ENCODE measurements at regions not wholly inside any gene's neighbourhood (a gene's known extent, or its start where the extent isn't known, plus 50 kb on each side); places are given as distances from the start of the nearest gene placed in this dataset.

DNA sequence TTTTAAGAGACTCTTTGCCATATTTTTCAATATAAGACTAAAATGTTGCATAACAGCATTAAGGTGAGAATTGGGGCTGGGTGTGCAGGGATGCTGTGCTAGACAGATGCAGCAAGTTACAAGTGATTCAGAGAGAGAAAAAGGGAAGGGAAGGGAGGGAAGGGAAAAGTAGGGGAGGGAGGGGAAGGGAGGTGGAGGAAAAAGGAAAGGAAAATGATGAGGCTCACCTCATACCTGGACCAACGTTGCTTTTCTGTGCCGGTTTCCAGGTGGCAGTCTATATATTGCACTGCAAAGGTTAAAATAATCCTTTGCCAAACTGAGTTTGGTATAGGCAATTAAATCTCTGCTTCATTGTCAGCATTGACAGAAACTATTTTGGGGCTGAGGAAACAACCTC is 155.4 kb upstream of the LAMA2 start:
- in situ Hi-C loops (cut with MboI; ENCODE audit: low sequenced_read_pairs), result loop anchor here (10.0 kb wide), 1 partner anchor 203 kb away; the partner anchor contains the start of gene PTPRK

More for the DNA sequence above, 155.4 kb upstream of the LAMA2 start:
- Histone ChIP-seq H4K91ac (ENCODE audit: insufficient read depth, low read depth, low read length) (no peak overlapping the region), H2AK9ac (replicated peaks; ENCODE audit: low read depth, low read length, poor library complexity) (no peak overlapping the region), H3K18ac (ENCODE audit: low read depth, low read length) (no peak overlapping the region), H4K20me1 (ENCODE audit: insufficient read depth, low read length) (no peaks in the 10 kb centered on the region), H3K14ac (replicated peaks; ENCODE audit: low read depth, low read length) (no peak overlapping the region), H3K4me3 (ENCODE audit: insufficient read depth, low read depth, low read length) (no peak overlapping the region), H3K9ac (ENCODE audit: low read depth, low read length) (no peak overlapping the region), H2BK20ac (ENCODE audit: low read depth, low read length) (no peak overlapping the region), H3K9me1 (ENCODE audit: insufficient read depth, low read length) (no peaks in the 10 kb centered on the region), H4K5ac (ENCODE audit: low read depth, low read length) (no peak overlapping the region), H3K4me2 (ENCODE audit: low read depth, low read length) (no peak overlapping the region), H4K8ac (ENCODE audit: low read depth in 2 of 2, low read length in 2 of 2) (no peak overlapping the region), H3K79me1 (ENCODE audit: low read depth in 1 of 2, low read length in 2 of 2) (no peaks in the 10 kb centered on the region), H3K23ac (ENCODE audit: low read depth, low read length) (no peak overlapping the region), H3K27me3 (ENCODE audit: control insufficient read depth, insufficient read depth, low read length) (no peaks in the 10 kb centered on the region; the same call in 1 of the 2 replicates), H3K9me3 (ENCODE audit: control insufficient read depth, insufficient read depth, low read length) (no peaks in the 10 kb centered on the region; the same call in 1 of the 2 replicates), H3K4me1 (ENCODE audit: control insufficient read depth, insufficient read depth, low read length) (peaks cover 1% of the 10 kb centered on the region; the same call in 1 of the 2 replicates), H2BK15ac (ENCODE audit: low read depth, low read length) (no peak overlapping the region; the same call in 2 of the 3 replicates), H3K36me3 (ENCODE audit: control insufficient read depth, insufficient read depth, low read length) (no peaks in the 10 kb centered on the region), H3K4ac (ENCODE audit: low read depth, low read length) (no peak overlapping the region), H3K56ac (ENCODE audit: extremely low read depth, insufficient read depth, low read length) (no peak overlapping the region), H2BK120ac (ENCODE audit: low read depth, low read length) (no peak overlapping the region), H2BK5ac (ENCODE audit: low read depth, low read length, poor library complexity, severe bottlenecking) (no peak overlapping the region), H2AFZ (replicated peaks; ENCODE audit: low read length, poor library complexity) (no peak overlapping the region), H2AK5ac (ENCODE audit: low read depth, low read length) (no peak overlapping the region), H3K27ac (ENCODE audit: insufficient read depth, low read length) (no peak overlapping the region)
- CTCF ChIA-PET, result no interaction called here
- ATAC-seq (ENCODE audit: low read depth), result no peak
- no peak for DNase-seq
- TF ChIP-seq, protein P1, sequence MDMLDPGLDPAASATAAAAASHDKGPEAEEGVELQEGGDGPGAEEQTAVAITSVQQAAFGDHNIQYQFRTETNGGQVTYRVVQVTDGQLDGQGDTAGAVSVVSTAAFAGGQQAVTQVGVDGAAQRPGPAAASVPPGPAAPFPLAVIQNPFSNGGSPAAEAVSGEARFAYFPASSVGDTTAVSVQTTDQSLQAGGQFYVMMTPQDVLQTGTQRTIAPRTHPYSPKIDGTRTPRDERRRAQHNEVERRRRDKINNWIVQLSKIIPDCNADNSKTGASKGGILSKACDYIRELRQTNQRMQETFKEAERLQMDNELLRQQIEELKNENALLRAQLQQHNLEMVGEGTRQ (IDR thresholded peaks at IDR 0.05; ENCODE audit: low read depth, low read length), result no peak
- TF ChIP-seq RFX5 (IDR thresholded peaks at IDR 0.05; ENCODE audit: low read depth, low read length), result no peak
- TF ChIP-seq, protein P2, sequence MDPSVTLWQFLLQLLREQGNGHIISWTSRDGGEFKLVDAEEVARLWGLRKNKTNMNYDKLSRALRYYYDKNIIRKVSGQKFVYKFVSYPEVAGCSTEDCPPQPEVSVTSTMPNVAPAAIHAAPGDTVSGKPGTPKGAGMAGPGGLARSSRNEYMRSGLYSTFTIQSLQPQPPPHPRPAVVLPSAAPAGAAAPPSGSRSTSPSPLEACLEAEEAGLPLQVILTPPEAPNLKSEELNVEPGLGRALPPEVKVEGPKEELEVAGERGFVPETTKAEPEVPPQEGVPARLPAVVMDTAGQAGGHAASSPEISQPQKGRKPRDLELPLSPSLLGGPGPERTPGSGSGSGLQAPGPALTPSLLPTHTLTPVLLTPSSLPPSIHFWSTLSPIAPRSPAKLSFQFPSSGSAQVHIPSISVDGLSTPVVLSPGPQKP (IDR thresholded peaks at IDR 0.05; ENCODE audit: borderline replicate concordance, low read depth, low read length), result no peak
- TF ChIP-seq MAFK (IDR thresholded peaks at IDR 0.05; ENCODE audit: low read depth, low read length), result no peak
- dilution Hi-C loops (cut with HindIII; ENCODE audit: low sequenced_read_pairs, unreplicated experiment), result no loop called here
- 93% methylated on average over 2 of the region's 2 CpGs; no CpG with 5 or more reads in 1 of the 2 experiments for WGBS, 2 experiments (ENCODE audit: extremely low coverage in 2 of 2, insufficient read length in 1 of 2)
- intact Hi-C loops (cut with micrococcal nuclease), result loop anchor here (10.0 kb wide), 1 partner anchor 383 kb away; no protein-coding TSS in a partner anchor
- no TSS peak for BruUV-seq (replicated peaks)
- POLR2A ChIA-PET (ENCODE audit: unreplicated experiment), result no interaction called here
